GM18508 (cell line): ENCODE measurements at regions not wholly inside any gene's neighbourhood (a gene's known extent, or its start where the extent isn't known, plus 50 kb on each side); places are given as distances from the start of the nearest gene placed in this dataset.
"Not testable (repeated sequence)": the region's sequence is repeated elsewhere in the genome, so short reads cannot be mapped to it uniquely, and the experiment has no call there.

Experiments used
- ATAC-seq: cut with Tn5 transposase; IDR thresholded peaks from one replicate; pipeline ENCODE4 v1.9.1; 2021; ENCODE audit warnings: moderate number of reproducible peaks; ENCODE audit not compliant: insufficient read depth, unreplicated experiment

- ATAC-seq, result no peak
Measured at GRCh38 chr7:69377191-69377590, 221.1 kb upstream of the AUTS2 start.

DNA sequence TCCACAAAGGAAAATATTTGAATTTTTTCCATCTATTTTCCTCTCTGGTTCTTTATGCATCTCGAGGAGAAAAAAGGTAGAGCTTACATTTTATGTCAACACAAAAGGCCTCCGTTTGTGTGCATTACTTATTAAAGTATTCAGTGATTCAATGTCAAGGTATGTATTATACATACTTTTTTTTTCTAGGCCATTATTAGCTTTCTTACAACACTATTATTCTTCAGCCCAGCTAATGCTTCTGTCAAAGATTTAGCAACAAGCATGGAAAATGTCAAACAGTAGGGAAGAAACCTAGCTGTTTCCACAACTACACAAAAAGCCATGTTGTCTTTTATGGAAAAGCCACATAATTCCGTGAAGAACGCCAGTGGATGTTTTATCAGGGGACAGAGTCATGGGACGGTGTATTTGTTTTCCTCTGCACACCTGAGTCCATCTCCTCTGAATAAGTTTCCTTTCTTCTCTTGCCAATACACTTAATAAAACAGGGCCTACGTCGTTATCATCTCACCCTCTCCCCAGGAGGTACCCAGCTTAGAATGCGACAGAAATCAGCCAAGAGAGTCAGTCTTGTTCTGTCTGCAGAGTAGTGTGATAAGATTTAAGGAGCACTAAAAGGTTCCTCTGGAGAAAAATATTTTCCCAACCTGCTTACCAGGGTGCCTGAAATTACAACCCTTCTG lies 209.7 kb upstream of the AUTS2 start:
- ATAC-seq, result no peak

- ATAC-seq, result no peak
Measured at GRCh38 chr7:69389216-69389615, 209.1 kb upstream of the AUTS2 start.

DNA sequence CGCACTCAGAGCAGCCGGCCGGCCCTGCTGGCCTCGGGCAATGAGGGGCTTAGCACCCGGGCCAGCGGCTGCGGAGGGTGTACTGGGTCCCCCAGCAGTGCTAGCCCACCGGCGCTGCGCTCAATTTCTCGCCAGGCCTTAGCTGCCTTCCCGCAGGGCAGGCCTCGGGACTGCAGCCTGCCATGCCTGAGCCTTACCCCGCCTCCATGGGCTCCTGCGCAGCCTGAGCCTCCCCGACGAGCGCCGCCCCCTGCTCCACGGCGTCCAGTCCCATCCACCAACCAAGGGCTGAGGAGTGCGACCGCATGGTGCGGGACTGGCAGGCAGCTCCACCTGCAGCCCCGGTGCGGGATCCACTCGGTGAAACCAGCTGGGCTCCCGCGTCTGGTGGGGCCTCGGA lies 204.4 kb upstream of the AUTS2 start:
- not testable (repeated sequence) for ATAC-seq

- ATAC-seq, result no peak
Measured at GRCh38 chr7:69395061-69395714, 203.1 kb upstream of the AUTS2 start.

- no peak for ATAC-seq
Measured at GRCh38 chr7:69398986-69399385, 199.3 kb upstream of the AUTS2 start.

DNA sequence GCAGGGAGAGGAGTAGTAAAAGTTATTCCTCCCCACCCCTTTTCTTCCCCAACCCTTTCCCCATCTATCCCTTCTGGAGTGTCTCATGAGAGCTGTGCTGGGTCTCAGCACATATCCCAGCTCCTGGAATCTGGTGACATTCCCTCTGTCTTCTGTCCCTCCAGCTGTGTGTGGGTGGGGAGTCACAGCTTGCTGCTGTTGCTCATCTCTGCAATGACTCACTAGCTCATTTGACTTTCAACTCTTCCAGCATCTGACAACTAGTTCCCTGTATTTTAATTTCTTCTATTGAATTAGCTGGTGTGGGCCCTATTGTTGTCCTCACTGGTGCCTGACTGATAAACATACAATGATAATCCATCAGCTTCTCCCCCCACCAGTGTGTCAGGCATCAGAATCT lies 198.9 kb upstream of the AUTS2 start:
- no peak for ATAC-seq

GRCh38 chr7:69402696-69403095 lies 195.6 kb upstream of the AUTS2 start:
- ATAC-seq, result no peak

- ATAC-seq, result no peak
Measured at GRCh38 chr7:69403169-69403568, 195.1 kb upstream of the AUTS2 start.

DNA sequence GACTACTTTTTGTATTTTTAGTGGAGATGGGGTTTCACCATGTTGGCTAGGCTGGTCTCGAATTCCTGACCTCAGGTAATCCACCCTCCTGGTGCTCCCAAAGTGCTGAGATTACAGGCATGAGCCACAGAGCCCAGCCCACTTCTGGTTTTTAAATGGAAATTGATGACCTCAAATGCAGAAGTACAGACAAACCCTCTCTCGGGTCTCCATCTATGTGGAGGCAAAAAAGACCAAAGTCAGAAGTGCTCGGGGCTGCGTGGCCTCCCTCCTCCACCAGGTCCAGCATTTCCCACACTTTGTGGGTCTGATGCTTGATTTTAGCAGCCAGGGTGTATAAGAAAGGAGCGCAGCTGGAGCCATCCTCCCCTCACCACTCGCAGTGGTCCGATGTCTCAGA lies 187.3 kb upstream of the AUTS2 start:
- ATAC-seq, result no peak

GRCh38 chr7:69411466-69411865 lies 186.8 kb upstream of the AUTS2 start:
- ATAC-seq, result no peak

DNA sequence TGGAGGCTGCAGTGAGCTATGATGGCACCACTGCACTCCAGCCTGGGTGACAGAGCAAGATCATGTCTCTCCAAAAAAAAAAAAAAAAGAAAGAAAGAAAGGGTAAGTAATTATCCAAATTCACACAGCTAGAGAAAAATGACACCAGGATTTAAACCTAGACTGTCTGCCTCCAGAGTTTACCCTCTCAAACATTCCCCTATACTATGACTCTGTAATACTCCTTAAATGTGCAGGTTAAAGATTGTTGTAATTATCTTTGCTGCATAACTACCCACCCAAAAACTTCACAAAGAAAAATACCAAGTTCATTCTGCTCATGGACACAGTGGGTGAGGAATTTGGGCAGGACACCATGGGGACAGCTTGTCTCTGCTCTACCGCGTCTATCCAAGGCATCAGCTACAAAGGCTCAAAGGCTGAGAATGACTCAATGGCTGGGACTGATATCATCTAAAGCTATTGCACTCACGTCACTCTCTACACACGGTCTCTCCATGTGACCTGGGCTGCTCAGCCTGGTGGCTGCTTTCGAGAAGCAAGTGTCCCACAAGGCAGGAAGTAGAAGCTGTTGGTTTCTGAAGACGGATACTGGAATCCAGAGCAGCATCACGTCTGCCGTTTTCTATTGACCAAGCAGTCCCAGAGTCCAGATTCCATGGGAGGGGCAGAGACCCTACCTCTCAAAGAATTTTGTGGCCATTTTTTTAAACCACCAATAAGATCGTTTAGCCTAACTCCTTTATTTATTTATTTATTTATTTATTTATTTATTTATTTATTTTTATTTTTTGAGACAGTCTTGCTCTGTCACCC lies 185.7 kb upstream of the AUTS2 start:
- no peak for ATAC-seq

DNA sequence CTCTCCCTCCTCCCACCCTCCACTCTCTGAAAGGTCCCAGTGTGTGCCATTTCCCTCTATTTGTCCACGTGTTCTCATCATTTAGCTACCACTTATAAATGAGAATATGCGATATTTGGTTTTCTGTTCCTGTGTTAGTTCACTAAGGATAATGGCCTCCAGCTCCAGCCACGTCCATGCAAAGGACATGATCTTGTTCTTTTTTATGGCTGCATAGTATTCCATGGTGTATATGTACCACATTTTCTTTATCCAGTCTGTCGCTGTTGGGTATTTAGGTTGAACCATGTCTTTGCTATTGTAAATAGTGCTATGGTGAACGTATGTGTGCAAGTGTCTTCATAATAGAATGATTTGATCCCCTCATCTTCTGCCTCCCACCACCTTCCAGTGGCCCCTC lies 183.7 kb upstream of the AUTS2 start:
- ATAC-seq, result no peak

- ATAC-seq, result no peak
Measured at GRCh38 chr7:69418869-69419670, 179.2 kb upstream of the AUTS2 start.

DNA sequence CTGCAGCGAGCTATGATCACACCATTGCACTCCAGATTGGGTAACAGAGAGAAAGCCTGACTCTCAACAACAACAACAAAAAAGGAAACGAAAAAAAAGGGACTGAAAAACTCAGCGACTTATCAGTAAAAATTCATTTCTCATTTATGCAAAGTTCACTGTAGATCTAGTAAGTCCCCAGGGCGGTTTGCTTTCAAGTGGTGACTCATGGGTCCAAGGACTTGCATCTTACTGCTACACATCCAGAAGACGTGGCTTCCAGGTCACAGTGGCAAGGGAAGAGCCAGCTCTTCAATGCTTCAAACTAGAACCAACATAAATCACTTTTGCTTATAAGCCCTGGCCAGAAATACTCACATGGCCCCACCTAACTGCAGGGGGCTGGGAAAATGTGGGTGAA lies 178.3 kb upstream of the AUTS2 start:
- ATAC-seq, result no peak

- ATAC-seq, result no peak
Measured at GRCh38 chr7:69422574-69422985, 175.7 kb upstream of the AUTS2 start.

DNA sequence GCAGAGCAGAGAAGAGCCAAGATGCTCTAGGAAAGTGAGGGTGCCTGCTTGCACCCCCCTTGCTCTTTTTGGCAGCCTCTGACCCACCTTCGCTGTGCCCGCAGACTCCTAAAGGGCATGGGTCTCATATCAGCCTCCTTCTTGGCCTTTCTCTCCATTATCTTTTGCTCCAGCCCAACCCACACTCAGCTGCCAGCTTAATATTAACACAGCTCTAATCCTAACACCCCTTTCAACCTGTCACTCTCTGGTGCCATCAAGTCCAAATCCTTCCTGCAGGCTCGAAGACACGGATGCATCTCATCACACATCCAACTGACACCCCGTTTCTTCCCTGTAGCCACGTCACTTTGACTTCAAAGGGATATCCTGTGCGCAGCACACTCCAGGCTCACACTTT lies 171.6 kb upstream of the AUTS2 start:
- ATAC-seq, result no peak

DNA sequence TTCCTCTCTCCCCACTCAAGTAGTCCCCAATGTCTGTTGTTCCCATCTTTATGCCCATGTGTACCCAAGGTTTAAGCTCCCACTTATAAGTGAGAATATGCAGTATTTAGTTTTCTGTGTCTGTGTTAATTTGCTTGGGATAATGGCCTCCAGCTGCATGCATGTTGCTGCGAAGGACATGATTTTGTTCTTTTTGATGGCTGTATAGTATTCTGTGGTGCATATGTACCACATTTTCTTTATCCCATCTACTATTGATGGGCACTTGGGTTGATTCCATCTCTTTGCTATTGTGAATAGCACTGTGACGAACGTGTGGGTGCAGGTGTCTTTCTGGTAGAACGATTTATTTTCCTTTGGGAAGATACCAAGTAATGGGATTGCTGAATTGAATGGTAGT lies 170.2 kb upstream of the AUTS2 start:
- no peak for ATAC-seq

GRCh38 chr7:69429911-69430383 lies 168.3 kb upstream of the AUTS2 start:
- no peak for ATAC-seq

DNA sequence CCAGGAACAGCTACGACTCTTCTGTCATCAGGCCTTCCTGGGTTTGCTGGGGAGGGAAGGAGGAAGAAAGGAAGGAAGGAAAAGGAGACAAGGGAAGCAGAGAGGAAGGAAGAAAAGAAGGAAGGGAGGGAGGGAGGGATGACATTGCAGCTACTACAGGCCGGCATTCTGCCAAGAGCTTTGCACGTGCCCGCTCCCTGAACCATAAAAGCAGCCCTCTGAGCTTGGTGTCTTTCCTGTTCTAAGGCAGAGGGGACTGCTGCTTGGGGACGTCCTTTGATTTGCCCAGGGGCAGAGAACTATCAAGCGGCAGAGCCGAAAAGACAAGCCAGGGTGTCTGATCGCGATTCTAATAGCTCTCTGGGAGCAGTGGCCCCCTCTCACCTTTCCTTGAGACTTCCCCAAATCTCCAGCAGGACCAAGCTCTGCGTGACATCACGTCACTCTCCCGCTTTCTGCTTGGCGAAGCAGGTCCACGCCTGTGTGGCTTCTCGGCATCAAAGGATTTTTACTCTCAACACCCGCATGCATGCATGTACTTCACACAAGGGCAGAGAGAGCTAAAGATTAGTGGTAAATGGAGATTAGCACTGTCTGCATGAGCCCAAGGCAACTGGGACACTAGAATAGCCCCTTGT lies 167.8 kb upstream of the AUTS2 start:
- ATAC-seq, result no peak
